ENCODE measurements at regions not wholly inside any gene's neighbourhood (a gene's known extent, or its start where the extent isn't known, plus 50 kb on each side); places are given as distances from the start of the nearest gene placed in this dataset.

- DNase-seq (ENCODE audit: low spot score), result no peak
Observed at GRCh38 chr14:98576463-98576862, 695.5 kb downstream of the BCL11B start.

DNA sequence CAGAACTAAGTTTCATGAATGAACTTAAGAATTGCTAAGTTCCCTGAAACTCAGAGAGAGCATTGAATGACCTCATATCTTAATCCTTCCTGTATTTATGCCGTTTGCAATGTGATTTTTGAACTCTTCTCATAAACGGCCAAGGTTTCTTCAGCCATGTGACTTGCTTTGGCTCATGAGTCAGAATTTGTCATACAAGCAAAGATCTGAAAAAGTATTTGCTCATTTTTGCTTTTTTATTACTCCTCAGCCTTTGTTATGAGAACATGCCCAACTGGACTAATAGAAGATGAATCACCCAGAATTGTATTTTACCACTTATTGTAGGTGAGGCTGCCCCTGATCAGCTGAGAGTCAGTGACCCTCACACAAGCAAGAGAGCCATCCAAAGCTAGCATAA lies 693.8 kb downstream of the BCL11B start:
- DNase-seq (ENCODE audit: low spot score), result no peak

- no peak for DNase-seq (ENCODE audit: low spot score)
Observed at GRCh38 chr14:98579140-98579539, 692.9 kb downstream of the BCL11B start.

DNA sequence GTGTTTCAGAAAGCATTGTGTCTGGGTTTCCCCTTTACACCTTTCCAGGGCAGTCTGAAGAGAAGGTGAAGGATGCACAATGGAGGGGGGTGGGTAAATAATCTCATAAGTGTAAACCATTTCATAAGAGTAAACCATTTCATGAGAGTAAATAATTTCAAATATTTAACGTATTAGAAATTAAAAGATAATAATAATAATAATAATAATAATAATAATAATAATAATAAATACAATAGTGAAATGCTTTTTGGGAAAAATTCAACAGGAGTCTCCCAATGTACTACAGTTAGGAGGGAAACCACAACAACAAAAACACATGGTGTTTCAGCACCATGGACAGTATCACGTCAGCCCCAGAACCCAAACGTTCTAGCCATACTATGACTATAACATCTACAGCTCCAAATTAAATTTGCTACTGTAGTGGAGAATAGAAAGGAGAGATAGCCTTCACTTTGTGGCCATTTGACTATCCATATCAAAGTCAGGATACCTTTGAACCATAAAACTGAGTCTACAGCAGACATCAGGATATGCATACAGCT lies 691.8 kb downstream of the BCL11B start:
- no peak for DNase-seq (ENCODE audit: low spot score)

GRCh38 chr14:98582276-98582675 lies 689.7 kb downstream of the BCL11B start:
- DNase-seq (ENCODE audit: low spot score), result no peak

DNA sequence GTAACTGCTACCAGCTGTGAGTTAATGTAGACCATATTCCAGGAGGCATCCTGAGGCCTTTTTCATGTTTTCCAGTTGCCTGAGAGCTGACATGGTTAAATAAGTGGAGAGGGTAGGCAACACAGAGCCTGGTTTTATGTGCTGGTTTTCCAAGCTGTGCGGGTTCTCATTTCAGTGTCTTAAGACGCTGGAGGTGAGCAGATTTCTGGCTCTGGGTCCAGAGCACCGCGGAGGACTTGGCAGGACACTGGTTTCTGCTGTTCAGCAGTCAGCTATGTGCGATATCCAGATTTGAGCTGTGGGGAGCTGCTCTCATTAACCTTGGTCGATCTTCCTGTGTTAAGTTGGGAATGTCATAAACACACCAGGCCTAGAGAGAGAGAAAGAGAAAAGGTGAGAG lies 680.8 kb downstream of the BCL11B start:
- DNase-seq (ENCODE audit: low spot score), result no peak

- no peak for DNase-seq (ENCODE audit: low spot score)
Observed at GRCh38 chr14:98592611-98593170, 679.3 kb downstream of the BCL11B start.

GRCh38 chr14:98593361-98593761 lies 678.6 kb downstream of the BCL11B start:
- no peak for DNase-seq (ENCODE audit: low spot score)

GRCh38 chr14:98594156-98594555 lies 677.8 kb downstream of the BCL11B start:
- DNase-seq (ENCODE audit: low spot score), result no peak

- no peak for DNase-seq (ENCODE audit: low spot score)
Observed at GRCh38 chr14:98598576-98598975, 673.4 kb downstream of the BCL11B start.

- DNase-seq (ENCODE audit: low spot score), result no peak
Observed at GRCh38 chr14:98599082-98599481, 672.9 kb downstream of the BCL11B start.

GRCh38 chr14:98602983-98603382 lies 669.0 kb downstream of the BCL11B start:
- no peak for DNase-seq (ENCODE audit: low spot score)

DNA sequence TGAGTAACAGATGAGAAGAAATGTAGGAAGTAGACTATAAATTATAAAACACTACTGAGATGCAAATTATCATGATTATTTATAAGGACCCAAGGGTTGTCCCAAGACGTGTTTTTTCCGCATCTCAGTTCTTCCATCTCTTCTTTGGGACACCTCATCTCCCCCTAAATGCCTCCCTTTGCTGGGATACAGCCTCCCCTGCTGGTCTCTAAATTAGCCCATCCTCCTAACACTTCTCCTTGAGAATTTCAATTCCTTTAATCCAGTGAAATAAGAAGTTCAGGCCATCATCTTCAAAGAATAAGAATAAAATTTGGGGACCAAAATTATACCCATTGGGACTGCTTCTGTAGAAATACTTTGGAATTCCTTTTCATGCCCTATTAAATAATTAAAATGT lies 667.0 kb downstream of the BCL11B start:
- no peak for DNase-seq (ENCODE audit: low spot score)

DNA sequence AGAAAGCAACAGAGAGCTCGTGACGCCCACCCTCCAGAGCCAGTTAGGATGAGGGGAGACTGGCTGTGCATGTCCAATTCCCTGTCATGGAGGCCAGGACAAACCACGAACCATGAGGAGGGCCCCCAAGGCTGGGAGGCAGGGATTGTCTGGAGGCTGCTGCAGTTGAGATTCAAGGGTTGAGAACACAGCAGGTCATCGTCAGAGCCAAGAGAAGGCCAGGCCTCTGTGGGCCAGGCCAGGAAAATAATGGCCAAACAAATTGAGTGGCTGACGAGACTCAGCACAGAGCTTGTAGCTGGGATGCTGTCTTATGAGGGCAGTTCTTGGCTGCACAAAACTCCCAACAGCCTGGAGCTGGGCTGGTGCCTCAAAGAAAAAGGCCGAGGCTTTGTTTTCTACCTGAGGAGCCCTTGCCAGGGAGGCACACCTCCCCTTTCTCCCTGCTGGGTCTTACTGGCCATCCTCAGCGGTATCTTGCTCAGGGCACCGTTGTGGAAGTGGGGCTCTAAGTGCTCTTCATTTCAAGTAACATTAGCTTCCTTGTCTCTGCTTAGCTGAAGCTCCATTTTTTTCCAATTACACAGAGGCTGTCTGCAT lies 665.9 kb downstream of the BCL11B start:
- DNase-seq (ENCODE audit: low spot score), result no peak

- DNase-seq (ENCODE audit: low spot score), result no peak
Observed at GRCh38 chr14:98606816-98607215, 665.2 kb downstream of the BCL11B start.

- DNase-seq (ENCODE audit: low spot score), result no peak
Observed at GRCh38 chr14:98607341-98607910, 664.6 kb downstream of the BCL11B start.

GRCh38 chr14:98608071-98609060 lies 663.6 kb downstream of the BCL11B start:
- DNase-seq (ENCODE audit: low spot score), result no peak

- DNase-seq (ENCODE audit: low spot score), result no peak
Observed at GRCh38 chr14:98612434-98613200, 659.4 kb downstream of the BCL11B start.

GRCh38 chr14:98614741-98615140 lies 657.3 kb downstream of the BCL11B start:
- no peak for DNase-seq (ENCODE audit: low spot score)

DNA sequence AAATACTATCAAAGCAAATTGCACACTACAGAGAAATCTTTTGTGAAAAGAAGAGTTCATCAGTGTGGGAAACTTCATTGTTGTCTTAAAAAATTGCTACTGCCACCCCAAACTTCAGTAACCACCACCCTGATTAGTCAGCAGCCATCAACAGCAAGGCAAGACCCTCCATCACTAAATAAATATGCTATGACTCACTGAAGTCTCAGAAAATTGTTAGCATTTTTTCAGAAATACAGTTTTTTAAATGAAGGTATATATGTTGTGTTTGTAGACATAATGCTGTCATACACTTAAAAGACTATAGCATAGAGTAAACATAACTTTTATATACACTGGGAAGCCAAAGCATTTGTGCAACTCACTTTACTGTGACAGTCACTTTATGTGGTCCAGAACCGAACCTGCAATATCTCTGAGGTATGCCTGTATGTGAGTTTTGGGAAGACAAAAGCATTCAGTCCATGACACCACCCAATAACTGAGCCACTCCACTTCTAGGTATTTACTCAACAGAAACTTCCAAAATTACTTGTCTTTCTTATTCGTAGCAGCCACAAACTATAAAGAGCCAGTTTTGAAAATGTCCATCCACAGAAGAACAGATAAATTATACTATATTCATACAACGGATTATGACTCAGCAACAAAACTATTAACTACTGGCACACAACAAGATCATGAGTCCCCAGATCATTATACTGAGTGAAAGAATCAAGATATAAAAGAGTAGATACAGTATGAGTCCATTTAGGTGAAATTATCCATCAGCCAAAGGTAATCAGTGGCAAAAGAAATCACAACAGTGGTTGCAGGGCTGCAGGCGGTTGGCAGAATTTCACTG lies 649.6 kb downstream of the BCL11B start:
- no peak for DNase-seq (ENCODE audit: low spot score)

Data from left forelimb (tissue), 1 donor.